ENCODE measurements at regions not wholly inside any gene's neighbourhood (a gene's known extent, or its start where the extent isn't known, plus 50 kb on each side); places are given as distances from the start of the nearest gene placed in this dataset.

- no peak for DNase-seq (ENCODE audit: extremely low spot score, unreplicated experiment)
- Mint-ChIP-seq H3K36me3 (no peaks in the 10 kb centered on the region), H3K27ac (no peak overlapping the region), H3K4me3 (no peak overlapping the region), H3K9me3 (peaks cover 2% of the 10 kb centered on the region), H3K27me3 (no peaks in the 10 kb centered on the region), H3K4me1 (ENCODE audit: unreplicated experiment) (no peaks in the 10 kb centered on the region)
- no peak for TF ChIP-seq CTCF (conservative IDR thresholded peaks at IDR 0.05)
Measured at GRCh38 chr11:38582756-38583155, 1984.7 kb upstream of the RAG2 start.

GRCh38 chr11:38582151-38582550 is 1984.1 kb upstream of the RAG2 start:
- Mint-ChIP-seq H3K36me3 (no peaks in the 10 kb centered on the region), H3K4me3 (no peak overlapping the region), H3K4me1 (ENCODE audit: unreplicated experiment) (no peaks in the 10 kb centered on the region), H3K9me3 (peaks cover 8% of the 10 kb centered on the region), H3K27me3 (no peaks in the 10 kb centered on the region), H3K27ac (no peak overlapping the region)
- DNase-seq (ENCODE audit: extremely low spot score, unreplicated experiment): no peak
- no peak for TF ChIP-seq CTCF (conservative IDR thresholded peaks at IDR 0.05)

- Mint-ChIP-seq H3K9me3 (peaks cover 12% of the 10 kb centered on the region), H3K4me1 (ENCODE audit: unreplicated experiment) (no peaks in the 10 kb centered on the region), H3K4me3 (no peak overlapping the region), H3K27ac (no peak overlapping the region), H3K27me3 (no peaks in the 10 kb centered on the region), H3K36me3 (no peaks in the 10 kb centered on the region)
- no peak for DNase-seq (ENCODE audit: extremely low spot score, unreplicated experiment)
- TF ChIP-seq CTCF (conservative IDR thresholded peaks at IDR 0.05): no peak
Measured at GRCh38 chr11:38577769-38578168, 1979.7 kb upstream of the RAG2 start.

GRCh38 chr11:38562562-38562961 is 1964.5 kb upstream of the RAG2 start:
- no peaks in the 10 kb centered on the region for H3K9me3 Mint-ChIP-seq
- H3K27me3 Mint-ChIP-seq: no peaks in the 10 kb centered on the region
- no peaks in the 10 kb centered on the region for H3K4me1 Mint-ChIP-seq (ENCODE audit: unreplicated experiment)
- H3K36me3 Mint-ChIP-seq: no peaks in the 10 kb centered on the region
- no peak for DNase-seq (ENCODE audit: extremely low spot score, unreplicated experiment)
- TF ChIP-seq CTCF (conservative IDR thresholded peaks at IDR 0.05): no peak
- H3K4me3 Mint-ChIP-seq: no peak overlapping the region
- H3K27ac Mint-ChIP-seq: no peak overlapping the region

GRCh38 chr11:38553148-38553547 is 1955.1 kb upstream of the RAG2 start:
- Mint-ChIP-seq H3K9me3 (no peaks in the 10 kb centered on the region), H3K27ac (no peak overlapping the region), H3K4me1 (ENCODE audit: unreplicated experiment) (no peaks in the 10 kb centered on the region), H3K4me3 (no peak overlapping the region), H3K36me3 (no peaks in the 10 kb centered on the region), H3K27me3 (no peaks in the 10 kb centered on the region)
- no peak for DNase-seq (ENCODE audit: extremely low spot score, unreplicated experiment)
- TF ChIP-seq CTCF (conservative IDR thresholded peaks at IDR 0.05): no peak

- no peak for TF ChIP-seq CTCF (conservative IDR thresholded peaks at IDR 0.05)
- Mint-ChIP-seq H3K27ac (no peak overlapping the region), H3K4me3 (no peak overlapping the region), H3K9me3 (no peaks in the 10 kb centered on the region), H3K27me3 (no peaks in the 10 kb centered on the region), H3K4me1 (ENCODE audit: unreplicated experiment) (no peaks in the 10 kb centered on the region), H3K36me3 (no peaks in the 10 kb centered on the region)
- DNase-seq (ENCODE audit: extremely low spot score, unreplicated experiment): no peak
Measured at GRCh38 chr11:38547462-38547861, 1949.4 kb upstream of the RAG2 start.
